Panc1 (cell line): ENCODE measurements at regions not wholly inside any gene's neighbourhood (a gene's known extent, or its start where the extent isn't known, plus 50 kb on each side); places are given as distances from the start of the nearest gene placed in this dataset.

Source experiments
- ATAC-seq: fragments of 200-7000 bp; cut with Tn5 transposase; 2 replicates; pipeline ENCODE4 v1.9.1; 2020; ENCODE audit warnings: mild to moderate bottlenecking, moderate library complexity
- BruUV-seq: library from RNA; stranded (reverse); fragments of 400-500 nt; replicated peaks from 2 replicates; lab custom pipeline; 2021; lab: Mats Ljungman, UMichigan
- CTCF ChIA-PET: fragments of 300-600 bp; sonication (Branson Sonifier 250); formaldehyde crosslinking; loops from one replicate; lab custom pipeline; 2022; ENCODE audit warnings: antibody characterized with exemption; lab: Charles Lee
- POLR2A ChIA-PET: fragments of 300-600 bp; sonication (Branson Sonifier 250); formaldehyde crosslinking; loops from one replicate; lab custom pipeline; 2022; ENCODE audit warnings: antibody characterized with exemption; lab: Charles Lee
- DNase-seq: peaks from one replicate; pipeline ENCODE4 v3.0.0-alpha.2; 2010; ENCODE audit warnings: low read depth, low spot score
- H3K27ac ChIP-seq: 2 replicates; pipeline ENCODE4 v1.5.1; 2011; ENCODE audit warnings: mild to moderate bottlenecking, low read length, inconsistent platforms
- H3K27me3 ChIP-seq: fragments of 200-500 bp; sonication (Bioruptor generic); 2 replicates; pipeline ENCODE4 v1.6.0; 2014; ENCODE audit warnings: low read length, inconsistent platforms; ENCODE audit not compliant: control insufficient read depth, insufficient read depth
- H3K36me3 ChIP-seq: fragments of 200-500 bp; sonication (Bioruptor generic); 2 replicates; pipeline ENCODE4 v1.5.1; 2014; ENCODE audit warnings: inconsistent platforms, mild to moderate bottlenecking, low read length, moderate library complexity; ENCODE audit not compliant: control insufficient read depth, insufficient read depth
- H3K4me1 ChIP-seq: 2 replicates; pipeline ENCODE4 v1.5.1; 2011; ENCODE audit warnings: inconsistent platforms, mild to moderate bottlenecking, low read length, moderate library complexity; ENCODE audit not compliant: control insufficient read depth, insufficient read depth
- H3K4me3 ChIP-seq, 2 experiments: 2 replicates each; pipeline ENCODE4 v1.5.1; 2011 to 2012; ENCODE audit warnings: low read depth in 2 of 2, low read length in 2 of 2, mild to moderate bottlenecking in 2 of 2, inconsistent platforms in 1 of 2, moderate library complexity in 1 of 2
- H3K9me3 ChIP-seq: fragments of 200-500 bp; sonication (Bioruptor generic); 2 replicates; pipeline ENCODE4 v1.5.1; 2014; ENCODE audit warnings: low read depth, mild to moderate bottlenecking, inconsistent platforms, low read length, moderate library complexity; ENCODE audit not compliant: control insufficient read depth, insufficient read depth
- CTCF ChIP-seq: fragments of 450-650 bp; IDR thresholded peaks from 2 replicates; pipeline ENCODE4 v1.5.1; 2017; ENCODE audit warnings: mild to moderate bottlenecking
- POLR2AphosphoS5 ChIP-seq: IDR thresholded peaks from 2 replicates; pipeline ENCODE4 v1.6.1; 2012; ENCODE audit warnings: mild to moderate bottlenecking, low read depth, low read length, moderate library complexity
- REST ChIP-seq, 2 experiments: IDR thresholded peaks; 2 replicates each; pipeline ENCODE4 v1.6.1; 2011 to 2012; ENCODE audit warnings: low read depth in 2 of 2, control low read depth in 1 of 2, low read length in 1 of 2, mild to moderate bottlenecking in 1 of 2, moderate library complexity in 1 of 2; ENCODE audit not compliant: insufficient read depth in 1 of 2
- SIN3A ChIP-seq: IDR thresholded peaks from 2 replicates; pipeline ENCODE4 v1.6.1; 2012; ENCODE audit warnings: low read depth, mild to moderate bottlenecking, low read length, moderate library complexity, borderline replicate concordance; ENCODE audit not compliant: insufficient read depth
- TCF7L2 ChIP-seq: IDR thresholded peaks from 2 replicates; pipeline ENCODE4 v1.6.1; 2011; ENCODE audit warnings: mild to moderate bottlenecking, low read depth, low read length, inconsistent platforms
- in situ Hi-C: cut with HindIII; loops from 2 replicates; pipeline ENCODE4 v1.10.0; 2016; ENCODE audit warnings: low sequenced_read_pairs, low pct_unique_long_range_greater_than_20kb
- intact Hi-C: fragments of 100-400 bp; cut with micrococcal nuclease; formaldehyde crosslinking; loops from one replicate; pipeline ENCODE4 v1.10.0; 2022; ENCODE audit not compliant: unreplicated experiment

- ATAC-seq, result peak; percentile 41; the same call in 1 of the 2 replicates
- TF ChIP-seq REST (IDR thresholded peaks at IDR 0.05; ENCODE audit: insufficient read depth in 1 of 2, low read depth in 2 of 2, low read length in 1 of 2) (no peak), TCF7L2 (no peak), SIN3A (no peak), POLR2AphosphoS5 (no peak), CTCF (no peak; the same call in 1 of the 2 replicates)
- ChIA-PET POLR2A (no interaction called here), CTCF (no interaction called here)
- intact Hi-C loops, result no loop called here
- Histone ChIP-seq H3K4me1 (no peaks in the 10 kb centered on the region), H3K27ac (no peak overlapping the region), H3K36me3 (no peaks in the 10 kb centered on the region), H3K9me3 (no peaks in the 10 kb centered on the region), H3K27me3 (no peaks in the 10 kb centered on the region; the same call in 1 of the 2 replicates), H3K4me3 (no peak overlapping the region)
- no TSS peak for BruUV-seq
- DNase-seq, result no peak
- in situ Hi-C loops, result no loop called here
Observed at GRCh38 chr2:8627692-8628085, 54.2 kb upstream of the ID2 start.

- Histone ChIP-seq H3K27me3 (no peaks in the 10 kb centered on the region), H3K4me1 (no peaks in the 10 kb centered on the region), H3K9me3 (no peaks in the 10 kb centered on the region), H3K36me3 (no peaks in the 10 kb centered on the region), H3K27ac (no peak overlapping the region), H3K4me3 (no peak overlapping the region)
- no TSS peak for BruUV-seq
- DNase-seq, result no peak
- ATAC-seq, result peak; percentile 39; the same call in 1 of the 2 replicates
- ChIA-PET POLR2A (interaction anchor here (0.7 kb wide), 1 partner anchor 53 kb away, joined by 4 read pairs; no protein-coding TSS in a partner anchor), CTCF (no interaction called here)
- in situ Hi-C loops (no loop called here), intact Hi-C loops (no loop called here)
- TF ChIP-seq CTCF, result no peak
- no peak for TF ChIP-seq REST (IDR thresholded peaks at IDR 0.05; ENCODE audit: insufficient read depth in 1 of 2, low read depth in 2 of 2, low read length in 1 of 2)
- TF ChIP-seq SIN3A, result no peak
- TF ChIP-seq POLR2AphosphoS5, result no peak
- TF ChIP-seq TCF7L2, result no peak
Observed at GRCh38 chr2:8628179-8628865, 53.5 kb upstream of the ID2 start.
